ENCODE measurements at regions not wholly inside any gene's neighbourhood (a gene's known extent, or its start where the extent isn't known, plus 50 kb on each side); places are given as distances from the start of the nearest gene placed in this dataset.

DNA sequence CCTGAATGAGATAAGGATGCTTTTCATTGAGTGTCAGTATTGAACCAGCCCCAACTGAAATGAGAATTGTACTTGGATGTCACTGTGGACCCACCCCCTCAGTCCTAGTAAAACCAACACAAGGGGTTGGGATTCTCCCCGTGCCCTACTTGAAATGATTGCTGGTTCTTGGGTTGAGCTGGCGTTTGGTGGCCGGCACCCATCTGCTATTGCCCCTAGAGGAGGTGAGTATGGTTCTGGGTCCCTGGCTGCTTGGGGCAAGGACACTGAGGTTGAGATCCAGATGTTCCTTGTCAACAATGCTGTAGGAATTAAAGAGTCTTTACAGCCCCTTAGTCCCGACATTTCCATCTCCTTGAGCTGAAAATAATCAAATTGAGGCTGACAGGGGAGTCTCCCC, 170.0 kb upstream of the ZNF32 start:
- ATAC-seq (no peak), DNase-seq (ENCODE audit: low spot score) (no peak)
- peaks cover 48 to 58% of the 10 kb centered on the region in 2 donors for H3K4me1 Mint-ChIP-seq (ENCODE audit: low read depth in 2 of 2)
- no peak overlapping the region for H3K27ac Mint-ChIP-seq
- no peaks in the 10 kb centered on the region for H3K9me3 Mint-ChIP-seq
- no peak overlapping the region for H3K4me3 Mint-ChIP-seq
- H3K27me3 Mint-ChIP-seq, result peaks cover 0 to 7% of the 10 kb centered on the region in 2 donors
- no peaks in the 10 kb centered on the region for H3K36me3 Mint-ChIP-seq

DNA sequence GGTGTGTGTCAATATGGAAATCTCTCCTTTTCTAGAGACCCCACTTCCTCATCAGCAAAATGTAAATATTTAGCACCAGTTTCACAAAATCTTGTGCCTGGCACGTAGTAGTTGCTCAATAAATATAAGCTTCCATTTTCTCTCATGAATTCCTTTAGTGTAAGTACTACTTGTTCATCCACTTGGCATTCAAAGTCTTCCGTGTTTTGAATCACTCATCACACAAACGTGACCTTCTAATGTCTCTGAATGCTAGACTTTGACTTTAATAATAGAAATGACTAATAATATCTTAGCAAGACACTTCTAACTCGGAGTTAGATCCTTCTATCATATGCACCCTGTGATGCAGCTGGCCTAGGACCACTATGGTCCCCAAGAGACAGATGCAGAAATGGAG, 168.7 kb upstream of the ZNF32 start:
- Mint-ChIP-seq H3K4me3 (peak overlapping the region; percentile 77), H3K9me3 (no peaks in the 10 kb centered on the region), H3K27ac (peak overlapping the region in 1 of 2 donors; percentile 60), H3K27me3 (peaks cover 0 to 12% of the 10 kb centered on the region in 2 donors), H3K4me1 (ENCODE audit: low read depth in 2 of 2) (peaks cover 44 to 55% of the 10 kb centered on the region in 2 donors), H3K36me3 (no peaks in the 10 kb centered on the region)
- DNase-seq (ENCODE audit: low spot score) (no peak), ATAC-seq (no peak)

DNA sequence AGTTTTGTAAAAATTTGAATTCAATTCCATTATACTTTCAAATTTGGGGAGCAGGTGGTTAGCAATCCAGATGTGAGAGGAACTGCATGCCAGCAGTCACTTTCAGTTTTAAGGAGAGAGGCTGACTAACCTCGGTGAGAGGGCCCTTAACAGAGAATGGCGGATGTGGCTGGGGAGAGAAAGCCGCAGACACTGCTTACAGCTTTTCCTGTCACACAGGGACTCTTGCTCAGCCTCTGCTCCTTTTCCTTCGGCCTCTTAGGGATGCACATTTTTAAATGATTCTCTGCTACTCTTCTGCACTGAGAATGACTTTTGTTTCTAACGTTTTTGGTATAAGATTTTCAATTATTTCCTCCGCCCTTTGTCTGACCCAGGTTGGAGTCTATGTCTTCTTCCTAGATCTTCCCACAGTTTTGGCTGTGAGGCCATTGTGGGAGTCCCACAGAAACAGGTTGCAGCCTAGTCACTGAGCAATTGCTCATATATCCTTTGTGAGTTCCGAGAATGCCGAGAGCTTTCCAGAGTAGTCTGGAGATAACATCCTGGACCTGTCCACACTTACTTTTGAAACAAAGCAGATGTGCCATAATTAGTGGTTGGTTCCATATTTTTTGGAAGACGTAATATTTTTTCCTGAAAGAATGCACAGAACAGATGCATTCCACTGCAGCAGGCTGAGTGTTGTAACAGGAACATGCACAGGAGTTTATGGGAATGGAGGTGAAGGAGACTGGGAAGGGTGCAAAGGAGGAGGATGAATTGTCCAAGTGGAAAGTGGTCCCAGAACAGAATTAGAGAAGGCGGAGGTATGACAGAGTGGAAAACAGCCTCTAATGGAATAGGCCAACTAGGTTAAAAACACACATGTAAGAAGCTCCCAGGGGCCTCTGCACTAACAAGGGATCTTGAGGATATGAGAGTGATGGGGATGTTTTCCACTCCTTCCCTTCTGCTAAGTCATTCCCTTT, 168.0 kb upstream of the ZNF32 start:
- ATAC-seq, result peak; percentile 98
- H3K27ac Mint-ChIP-seq, result peak overlapping the region; percentile 60 to 65

DNA sequence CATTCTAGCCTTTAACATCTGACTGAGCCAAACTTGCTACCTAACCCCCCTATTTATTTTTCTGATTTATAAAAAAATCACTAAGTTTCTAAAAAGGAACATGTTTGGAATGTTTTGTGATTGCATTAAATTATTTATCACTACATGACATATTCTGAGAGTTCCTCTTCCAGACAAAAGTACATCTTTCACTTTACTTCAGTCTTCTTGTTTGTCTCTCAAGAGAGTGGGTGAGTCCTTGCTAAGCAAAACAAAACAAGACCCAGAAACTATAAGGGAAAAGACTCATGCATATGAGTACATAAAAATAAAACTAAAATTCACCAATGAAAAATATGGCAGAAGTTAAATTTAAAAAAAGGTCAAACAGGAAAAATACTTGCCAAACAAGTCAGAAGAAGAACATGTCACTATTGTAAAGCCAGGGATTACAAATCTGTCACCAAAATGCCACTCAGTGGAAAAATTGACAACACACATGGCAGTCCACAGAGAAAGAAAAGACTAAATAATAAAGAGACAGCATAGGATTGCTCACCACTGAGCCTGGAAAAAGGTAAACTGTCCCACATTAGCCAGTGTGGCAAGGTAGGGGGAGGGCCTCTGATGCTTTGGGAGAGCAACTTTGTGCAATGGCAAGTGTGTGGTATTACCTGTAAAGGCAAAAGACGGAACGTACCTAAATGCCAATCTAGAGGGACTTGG, 166.7 kb upstream of the ZNF32 start:
- no peaks in the 10 kb centered on the region for H3K36me3 Mint-ChIP-seq
- H3K27me3 Mint-ChIP-seq, result peaks cover 0 to 10% of the 10 kb centered on the region in 2 donors
- no peak for DNase-seq (ENCODE audit: low spot score)
- no peaks in the 10 kb centered on the region for H3K9me3 Mint-ChIP-seq
- ATAC-seq, result no peak
- H3K4me1 Mint-ChIP-seq (ENCODE audit: low read depth in 2 of 2), result peaks cover 39 to 59% of the 10 kb centered on the region in 2 donors
- H3K4me3 Mint-ChIP-seq, result peak overlapping the region; percentile 77
- peak overlapping the region in 1 of 2 donors; percentile 60 for H3K27ac Mint-ChIP-seq

More for the DNA sequence above, 168.0 kb upstream of the ZNF32 start:
- H3K27me3 Mint-ChIP-seq, result peaks cover 0 to 10% of the 10 kb centered on the region in 2 donors
- H3K9me3 Mint-ChIP-seq, result no peaks in the 10 kb centered on the region
- peak overlapping the region; percentile 77 for H3K4me3 Mint-ChIP-seq
- no peaks in the 10 kb centered on the region for H3K36me3 Mint-ChIP-seq
- peaks cover 39 to 49% of the 10 kb centered on the region in 2 donors for H3K4me1 Mint-ChIP-seq (ENCODE audit: low read depth in 2 of 2)
- DNase-seq (ENCODE audit: low spot score), result peak; percentile 94

DNA sequence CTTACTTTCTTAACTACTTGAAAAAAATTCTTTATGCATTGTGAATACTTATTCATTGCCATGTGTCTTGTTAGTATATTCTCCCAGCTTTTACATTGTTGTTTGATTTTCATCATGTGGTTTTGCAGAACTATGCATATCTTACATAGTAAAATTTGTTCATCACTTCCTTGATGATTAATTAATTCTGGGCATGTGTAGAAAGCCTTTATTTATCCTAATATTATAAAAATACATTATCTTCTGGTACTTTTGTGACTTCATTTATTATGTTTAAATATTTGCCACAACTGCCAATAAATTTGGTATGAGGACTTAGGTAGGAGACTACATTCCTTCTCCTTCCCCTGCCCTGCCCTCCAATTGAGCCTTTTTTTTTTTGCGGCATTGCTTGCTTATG, 166.0 kb upstream of the ZNF32 start:
- H3K27me3 Mint-ChIP-seq, result peaks cover 0 to 10% of the 10 kb centered on the region in 2 donors
- no peak overlapping the region for H3K4me3 Mint-ChIP-seq
- H3K9me3 Mint-ChIP-seq, result no peaks in the 10 kb centered on the region
- ATAC-seq (no peak), DNase-seq (ENCODE audit: low spot score) (no peak)
- peaks cover 39 to 62% of the 10 kb centered on the region in 2 donors for H3K4me1 Mint-ChIP-seq (ENCODE audit: low read depth in 2 of 2)
- no peaks in the 10 kb centered on the region for H3K36me3 Mint-ChIP-seq
- no peak overlapping the region for H3K27ac Mint-ChIP-seq

- DNase-seq (ENCODE audit: low spot score) (no peak), ATAC-seq (no peak)
- no peaks in the 10 kb centered on the region for H3K9me3 Mint-ChIP-seq
- peaks cover 33 to 67% of the 10 kb centered on the region in 2 donors for H3K4me1 Mint-ChIP-seq (ENCODE audit: low read depth in 2 of 2)
- no peaks in the 10 kb centered on the region for H3K36me3 Mint-ChIP-seq
- H3K27ac Mint-ChIP-seq, result no peak overlapping the region
- H3K4me3 Mint-ChIP-seq, result no peak overlapping the region
- H3K27me3 Mint-ChIP-seq, result peaks cover 0 to 5% of the 10 kb centered on the region in 2 donors
Measured at GRCh38 chr10:43811871-43812270, 163.2 kb upstream of the ZNF32 start.

DNA sequence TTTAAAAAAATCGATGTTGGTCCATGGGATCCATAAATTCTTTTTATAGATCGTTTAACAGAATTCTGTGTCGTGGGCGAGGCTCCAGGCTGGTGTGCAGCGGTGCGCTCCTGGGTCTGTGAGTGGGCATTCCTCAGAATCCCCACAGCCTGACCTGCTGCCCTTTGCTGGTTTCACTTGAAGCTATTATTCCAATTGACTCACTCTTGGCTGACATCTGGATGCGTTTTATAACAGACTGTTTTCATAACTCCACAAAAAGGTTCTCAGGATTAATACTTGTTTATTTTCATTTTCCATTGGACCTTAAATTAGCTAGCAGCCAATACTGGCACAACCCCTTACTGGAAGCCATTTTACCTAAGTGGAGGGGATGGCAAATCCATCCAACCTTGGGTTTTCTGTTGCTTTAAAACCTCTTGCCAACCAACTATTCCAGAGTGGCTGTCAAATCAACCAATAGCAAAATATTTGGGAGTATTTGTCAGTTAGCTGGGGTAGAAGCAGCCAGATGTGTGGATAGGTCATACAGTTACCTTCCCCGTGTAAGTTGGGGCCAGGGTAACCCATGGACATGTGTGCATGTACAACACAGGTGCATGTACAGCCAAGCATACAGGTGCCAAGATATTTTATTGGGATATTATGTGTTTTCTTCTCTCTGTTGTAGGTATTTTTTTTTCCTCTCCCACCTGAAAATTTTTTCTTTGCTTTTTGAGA, 160.7 kb upstream of the ZNF32 start:
- DNase-seq (ENCODE audit: low spot score), result no peak
- Mint-ChIP-seq H3K27ac (no peak overlapping the region), H3K9me3 (no peaks in the 10 kb centered on the region), H3K4me3 (no peak overlapping the region), H3K36me3 (no peaks in the 10 kb centered on the region), H3K4me1 (ENCODE audit: low read depth in 2 of 2) (peaks cover 19 to 52% of the 10 kb centered on the region in 2 donors), H3K27me3 (peaks cover 3 to 10% of the 10 kb centered on the region in 2 donors)
- ATAC-seq, result no peak

- peaks cover 19 to 51% of the 10 kb centered on the region in 2 donors for H3K4me1 Mint-ChIP-seq (ENCODE audit: low read depth in 2 of 2)
- H3K4me3 Mint-ChIP-seq, result peak overlapping the region; percentile 32
- peak; percentile 73 to 82 for ATAC-seq
- H3K9me3 Mint-ChIP-seq, result no peaks in the 10 kb centered on the region
- H3K27ac Mint-ChIP-seq, result peak overlapping the region; percentile 59 to 71
- no peak for DNase-seq (ENCODE audit: low spot score)
- no peaks in the 10 kb centered on the region for H3K36me3 Mint-ChIP-seq
- H3K27me3 Mint-ChIP-seq, result peaks cover 6 to 11% of the 10 kb centered on the region in 2 donors
Measured at GRCh38 chr10:43808136-43808535, 159.5 kb upstream of the ZNF32 start.

DNA sequence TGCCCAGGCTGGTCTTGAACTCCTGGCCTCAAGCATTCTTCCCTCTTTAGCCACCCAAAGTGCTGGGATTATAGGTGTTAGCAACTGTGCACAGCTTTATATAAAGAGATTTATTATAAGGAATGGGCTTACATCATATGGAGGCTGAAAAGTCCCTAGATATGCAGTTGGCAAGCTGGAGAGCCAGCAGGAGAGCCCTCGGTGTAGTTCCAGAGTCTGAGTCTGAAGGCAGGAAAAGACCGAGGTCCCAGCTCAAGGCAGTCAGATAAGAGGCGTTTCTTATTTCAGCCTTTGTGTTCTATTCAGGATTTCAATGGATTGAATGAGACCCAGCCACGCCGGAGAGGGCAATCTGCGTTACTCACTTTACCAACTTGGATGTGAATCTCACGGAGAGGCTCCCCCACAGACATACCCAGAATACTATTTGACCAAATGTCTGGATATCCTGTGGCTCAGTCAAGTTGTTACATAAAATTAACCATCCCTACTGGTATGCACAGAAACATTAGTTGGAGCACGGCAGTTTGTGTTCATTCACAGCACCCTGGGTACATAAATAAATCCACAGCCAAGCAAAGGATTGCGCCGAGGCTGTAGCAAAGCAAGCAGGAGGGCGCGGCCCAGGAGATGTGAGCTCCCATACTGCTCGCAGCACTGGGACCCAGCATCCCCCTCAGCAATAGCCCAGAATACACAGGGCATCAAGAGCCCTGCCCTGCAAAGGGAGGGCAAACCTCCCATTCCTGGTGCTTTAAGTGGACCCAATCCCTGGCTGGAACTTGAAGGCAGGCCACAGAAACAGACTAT, 158.4 kb upstream of the ZNF32 start:
- Mint-ChIP-seq H3K27ac (no peak overlapping the region), H3K4me1 (ENCODE audit: low read depth in 2 of 2) (peaks cover 17 to 45% of the 10 kb centered on the region in 2 donors), H3K4me3 (no peak overlapping the region), H3K36me3 (no peaks in the 10 kb centered on the region), H3K9me3 (no peaks in the 10 kb centered on the region), H3K27me3 (peaks cover 6% of the 10 kb centered on the region in 2 donors)
- DNase-seq (ENCODE audit: low spot score) (no peak), ATAC-seq (no peak)

DNA sequence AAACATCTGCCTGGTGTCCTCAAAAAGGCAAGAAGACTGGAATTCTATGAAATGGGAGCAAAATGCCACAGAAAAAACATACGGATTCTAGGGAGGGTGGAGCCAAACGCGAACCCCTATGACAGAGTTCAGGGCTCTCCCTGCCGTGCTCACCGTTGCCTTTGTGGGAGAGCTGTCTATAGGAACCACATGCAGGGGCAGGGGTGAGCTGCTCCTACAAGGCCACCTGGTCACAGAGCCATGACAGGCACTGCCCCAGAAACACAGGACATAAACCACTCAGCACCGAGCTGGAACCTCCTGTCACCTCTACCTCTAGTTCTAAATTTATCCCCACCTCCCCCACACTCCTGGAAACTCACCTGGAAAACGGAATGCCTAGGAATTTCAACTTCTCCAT, 155.1 kb upstream of the ZNF32 start:
- H3K9me3 Mint-ChIP-seq, result no peaks in the 10 kb centered on the region
- H3K4me1 Mint-ChIP-seq (ENCODE audit: low read depth in 2 of 2), result peaks cover 28 to 33% of the 10 kb centered on the region in 2 donors
- no peak for ATAC-seq
- H3K36me3 Mint-ChIP-seq, result no peaks in the 10 kb centered on the region
- H3K27ac Mint-ChIP-seq, result no peak overlapping the region
- H3K4me3 Mint-ChIP-seq, result no peak overlapping the region
- DNase-seq (ENCODE audit: low spot score), result no peak
- H3K27me3 Mint-ChIP-seq, result peaks cover 22 to 25% of the 10 kb centered on the region in 2 donors

- Mint-ChIP-seq H3K27ac (no peak overlapping the region), H3K36me3 (no peaks in the 10 kb centered on the region), H3K9me3 (no peaks in the 10 kb centered on the region), H3K27me3 (peaks cover 28 to 31% of the 10 kb centered on the region in 2 donors), H3K4me3 (no peak overlapping the region), H3K4me1 (ENCODE audit: low read depth in 2 of 2) (peaks cover 24 to 29% of the 10 kb centered on the region in 2 donors)
- no peak for DNase-seq (ENCODE audit: low spot score)
- no peak for ATAC-seq
Measured at GRCh38 chr10:43802988-43803696, 154.5 kb upstream of the ZNF32 start.

GRCh38 chr10:43801626-43802025, 152.9 kb upstream of the ZNF32 start:
- H3K27me3 Mint-ChIP-seq, result peaks cover 31 to 37% of the 10 kb centered on the region in 2 donors
- H3K9me3 Mint-ChIP-seq, result no peaks in the 10 kb centered on the region
- no peak overlapping the region for H3K4me3 Mint-ChIP-seq
- H3K4me1 Mint-ChIP-seq (ENCODE audit: low read depth in 2 of 2), result peaks cover 13 to 17% of the 10 kb centered on the region in 2 donors
- ATAC-seq (no peak), DNase-seq (ENCODE audit: low spot score) (no peak)
- H3K27ac Mint-ChIP-seq, result no peak overlapping the region
- no peaks in the 10 kb centered on the region for H3K36me3 Mint-ChIP-seq

Measured in natural killer cell treated with Interleukin-12 subunit alpha and Interleukin-12 subunit beta and Interleukin-15 and Interleukin-18, amount 100 ng/mL, for 72 hours (primary cell).